ENCODE measurements at regions not wholly inside any gene's neighbourhood (a gene's known extent, or its start where the extent isn't known, plus 50 kb on each side); places are given as distances from the start of the nearest gene placed in this dataset.
A peak's percentile ranks its signal among the peaks of the same experiment; 100 is the strongest.

GRCh38 chr22:48892578-48893287 lies 934.9 kb downstream of the BRD1 start:
- peak; percentile 58 for DNase-seq (ENCODE audit: low spot score)
- Histone ChIP-seq H3K27ac (no peak overlapping the region), H3K4me3 (no peak overlapping the region)
- no peak for TF ChIP-seq CTCF (IDR thresholded peaks at IDR 0.05)

GRCh38 chr22:48891688-48892577 lies 935.7 kb downstream of the BRD1 start:
- no peak overlapping the region for H3K27ac ChIP-seq
- no peak overlapping the region for H3K4me3 ChIP-seq
- no peak for DNase-seq (ENCODE audit: low spot score)

GRCh38 chr22:48890693-48891554 lies 936.7 kb downstream of the BRD1 start:
- DNase-seq (ENCODE audit: low spot score): peak; percentile 29
- no peak for TF ChIP-seq CTCF (IDR thresholded peaks at IDR 0.05)
- Histone ChIP-seq H3K27ac (no peak overlapping the region), H3K4me3 (no peak overlapping the region)

More at GRCh38 chr22:48891688-48892577, 935.7 kb downstream of the BRD1 start:
- TF ChIP-seq CTCF (IDR thresholded peaks at IDR 0.05): no peak

GRCh38 chr22:48889887-48890692 lies 937.6 kb downstream of the BRD1 start:
- no peak for TF ChIP-seq CTCF (IDR thresholded peaks at IDR 0.05)
- peak; percentile 68 for DNase-seq (ENCODE audit: low spot score)

GRCh38 chr22:48889209-48889830 lies 938.4 kb downstream of the BRD1 start:
- peak; percentile 58 for DNase-seq (ENCODE audit: low spot score)
- H3K4me3 ChIP-seq: no peak overlapping the region
- TF ChIP-seq CTCF (IDR thresholded peaks at IDR 0.05): no peak
- H3K27ac ChIP-seq: no peak overlapping the region

More at GRCh38 chr22:48889887-48890692, 937.6 kb downstream of the BRD1 start:
- H3K4me3 ChIP-seq: no peak overlapping the region
- H3K27ac ChIP-seq: no peak overlapping the region
